ENCODE measurements at regions not wholly inside any gene's neighbourhood (a gene's known extent, or its start where the extent isn't known, plus 50 kb on each side); places are given as distances from the start of the nearest gene placed in this dataset.
"Not testable (repeated sequence)": the region's sequence is repeated elsewhere in the genome, so short reads cannot be mapped to it uniquely, and the experiment has no call there.

DNA sequence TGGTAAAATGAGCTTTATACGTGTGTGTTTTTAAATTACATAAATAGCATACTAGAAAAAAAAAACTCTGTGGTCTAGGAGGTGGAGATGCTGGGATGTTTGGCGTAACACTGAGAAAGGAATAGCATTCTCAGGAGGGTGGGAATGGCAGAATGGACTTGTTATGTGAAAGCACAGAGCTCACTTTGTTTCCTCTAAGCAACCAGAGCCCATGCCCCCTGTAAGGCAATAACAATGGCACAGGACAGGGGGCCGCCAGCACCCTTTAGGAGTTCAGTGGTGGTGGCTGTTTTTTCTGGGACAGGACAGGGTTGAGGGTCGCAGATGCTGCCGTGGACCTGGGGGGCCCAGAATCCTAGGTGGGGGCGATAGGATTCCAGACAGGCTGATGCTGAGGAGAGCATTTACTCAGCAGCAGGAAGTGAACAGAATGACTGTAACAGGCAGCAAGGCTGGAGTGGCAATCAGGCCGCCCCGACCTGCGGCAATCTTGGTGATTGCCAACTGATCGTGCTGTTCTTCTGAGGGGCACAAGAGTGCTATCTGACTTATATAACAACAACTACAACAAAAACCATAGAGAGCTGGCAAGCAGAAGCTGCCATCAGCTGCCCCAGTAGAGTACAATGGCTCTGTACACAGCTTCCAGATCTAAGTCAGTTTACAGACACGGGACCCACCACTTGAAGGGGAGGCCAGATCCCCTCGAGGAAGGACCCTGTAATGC, 160.4 kb downstream of the UACA start:
- DNase-seq (ENCODE audit: low spot score) (no peak), FAIRE-seq (peak; percentile 71)

DNA sequence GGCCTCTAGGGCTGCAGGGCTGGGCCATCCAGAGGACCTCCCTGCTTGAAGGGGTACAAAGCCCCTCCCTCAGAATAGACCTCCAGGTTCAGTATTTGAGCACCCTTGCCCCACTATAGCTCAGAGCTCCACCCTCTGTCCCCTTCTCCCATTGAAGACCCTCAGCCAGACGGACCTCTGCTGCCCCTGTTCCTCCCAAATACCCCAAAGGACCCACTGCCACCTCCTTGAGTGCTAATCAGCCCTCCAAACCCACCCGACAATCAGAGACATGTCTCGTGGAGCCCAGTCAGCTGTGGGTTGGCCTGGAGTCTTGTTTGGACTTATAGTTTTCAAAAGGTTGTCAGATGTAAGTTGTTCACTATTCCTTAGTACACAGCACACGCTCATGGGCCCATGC, 161.1 kb downstream of the UACA start:
- FAIRE-seq (no peak), DNase-seq (ENCODE audit: low spot score) (no peak)

DNA sequence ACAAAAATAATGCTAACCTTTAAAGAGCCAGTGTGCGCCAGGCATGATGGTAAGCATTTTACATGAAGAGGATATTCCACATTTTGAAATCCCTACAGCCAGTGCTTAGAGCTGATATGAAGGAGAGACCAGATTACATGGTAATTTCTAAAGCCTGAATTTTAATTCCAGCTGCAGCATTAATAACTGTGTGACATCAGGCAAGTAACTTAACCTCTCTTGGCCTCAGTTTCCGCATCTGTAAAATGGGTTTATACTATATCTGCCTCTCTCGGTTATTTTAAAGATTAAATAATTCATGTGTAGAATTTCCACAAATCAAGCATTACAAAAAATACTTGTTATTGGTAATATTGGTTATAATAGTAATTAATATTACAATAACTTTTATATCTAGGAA, 165.4 kb downstream of the UACA start:
- no peak for FAIRE-seq
- no peak for DNase-seq (ENCODE audit: low spot score)

DNA sequence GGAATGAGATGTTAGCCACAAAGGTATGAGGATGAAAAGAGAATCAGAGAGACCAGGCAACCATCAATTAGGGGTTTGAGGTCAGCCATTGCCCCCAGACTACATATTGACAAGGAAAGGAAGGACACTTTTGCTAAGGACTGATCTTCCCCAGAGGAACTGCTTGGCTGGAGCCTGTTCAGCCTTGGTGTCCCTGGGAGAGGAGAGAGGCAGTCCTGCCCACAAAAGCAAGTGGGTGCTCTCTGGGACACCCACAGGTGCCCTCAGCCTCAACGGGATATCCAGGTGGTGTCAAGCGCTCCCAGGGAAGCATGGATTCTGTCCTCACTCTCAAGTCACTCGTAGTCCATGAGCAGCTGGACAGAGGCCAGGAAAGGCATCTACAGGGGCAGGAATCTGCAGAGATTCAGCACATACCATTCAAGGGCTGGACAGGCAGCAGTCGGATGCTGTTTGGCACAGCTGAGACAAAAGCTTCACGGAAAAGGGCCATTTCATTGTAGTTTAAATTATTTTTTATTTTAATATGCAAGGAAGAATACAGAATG, 166.2 kb downstream of the UACA start:
- FAIRE-seq (no peak), DNase-seq (ENCODE audit: low spot score) (peak; percentile 86)

DNA sequence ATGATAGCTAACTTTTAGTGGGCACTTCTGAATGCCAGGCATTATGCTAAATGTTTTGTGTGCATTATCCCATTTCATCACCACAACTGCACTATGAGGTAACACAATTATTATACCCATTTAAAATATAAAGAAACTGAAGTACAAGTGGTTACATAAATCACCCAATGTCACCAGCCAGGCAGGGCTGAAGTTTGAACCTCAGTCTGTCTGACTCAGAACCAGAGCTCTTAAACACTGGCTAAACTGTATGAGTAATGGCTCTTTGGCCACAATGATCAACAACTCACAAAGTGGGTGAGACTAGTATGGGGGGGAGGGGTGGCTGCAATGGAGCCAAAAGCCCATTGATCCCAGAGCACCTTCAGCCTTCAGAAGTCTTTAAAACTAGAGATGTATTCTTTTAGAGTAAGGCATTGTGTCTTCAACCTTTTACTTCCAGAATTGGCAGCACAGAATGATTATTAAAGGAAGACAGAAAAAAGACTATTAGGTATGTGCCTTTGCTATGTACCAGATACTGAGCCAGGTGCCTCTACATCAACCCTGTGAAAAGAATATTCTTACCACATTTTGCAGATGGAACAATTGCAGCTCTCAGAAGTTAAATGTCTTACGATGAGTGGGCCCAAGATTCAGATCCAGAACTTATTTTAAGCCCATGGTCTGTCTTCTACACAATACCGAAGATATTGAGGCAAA, 166.9 kb downstream of the UACA start:
- FAIRE-seq: peak; percentile 94
- DNase-seq (ENCODE audit: low spot score): peak; percentile 94

DNA sequence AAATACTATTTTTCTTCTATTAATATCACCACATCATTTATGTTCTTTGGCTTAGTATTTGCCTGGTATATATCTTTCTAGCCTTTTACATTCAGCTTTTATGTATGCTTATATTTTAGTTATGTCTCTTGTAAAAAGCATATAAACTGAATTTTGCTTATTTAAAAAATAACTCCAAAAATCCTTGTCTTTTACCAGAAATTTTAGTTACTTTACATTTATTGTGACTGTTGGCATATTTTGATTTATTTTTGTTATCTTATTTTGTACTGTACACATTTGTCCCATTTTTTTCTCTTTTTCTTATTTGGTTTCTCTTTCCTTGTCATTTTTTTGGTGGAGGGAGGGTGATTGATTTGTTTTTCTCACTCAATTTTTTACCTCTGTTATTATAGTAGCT, 169.6 kb downstream of the UACA start:
- no peak for FAIRE-seq
- no peak for DNase-seq (ENCODE audit: low spot score)

DNA sequence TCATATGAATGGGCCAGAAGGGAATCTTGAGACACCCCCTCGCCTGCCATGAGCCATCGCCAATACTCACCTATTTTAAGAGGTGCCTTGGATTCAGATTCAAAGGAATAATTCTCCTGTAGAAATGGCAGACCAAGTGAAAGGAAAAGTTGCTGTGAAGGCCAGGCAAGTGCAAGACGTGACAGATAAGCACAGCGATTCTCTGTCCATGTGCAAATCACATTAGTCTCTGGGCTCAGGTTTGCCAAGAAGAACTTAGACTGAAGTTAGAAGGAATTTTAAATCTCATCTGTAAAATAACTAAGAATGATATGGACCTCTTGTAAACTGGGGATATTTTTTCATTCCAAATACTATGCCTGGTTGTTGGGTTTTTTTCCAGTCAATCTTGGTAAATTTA, 173.6 kb downstream of the UACA start:
- DNase-seq (ENCODE audit: low spot score): no peak
- peak; percentile 5 for FAIRE-seq

DNA sequence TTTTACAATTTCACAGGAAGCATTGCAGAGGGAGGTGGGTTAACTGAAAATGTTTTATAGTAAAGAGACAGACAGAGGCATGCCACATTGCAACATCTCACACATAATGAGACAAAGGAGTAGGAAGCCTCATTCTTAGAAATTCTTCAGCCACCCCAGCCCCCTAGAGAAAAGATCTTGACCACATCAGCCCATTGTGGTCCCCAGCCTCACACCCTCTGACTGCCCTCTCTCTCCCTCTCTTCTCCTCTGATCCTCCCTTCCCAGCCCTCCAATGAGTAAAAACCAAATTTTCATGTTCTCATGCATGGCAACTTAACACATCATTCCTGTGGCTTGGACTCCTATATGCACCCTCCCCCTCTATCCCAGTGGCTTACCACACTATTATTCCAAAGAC, 174.1 kb downstream of the UACA start:
- DNase-seq (ENCODE audit: low spot score) (peak; percentile 75), FAIRE-seq (peak; percentile 78)

DNA sequence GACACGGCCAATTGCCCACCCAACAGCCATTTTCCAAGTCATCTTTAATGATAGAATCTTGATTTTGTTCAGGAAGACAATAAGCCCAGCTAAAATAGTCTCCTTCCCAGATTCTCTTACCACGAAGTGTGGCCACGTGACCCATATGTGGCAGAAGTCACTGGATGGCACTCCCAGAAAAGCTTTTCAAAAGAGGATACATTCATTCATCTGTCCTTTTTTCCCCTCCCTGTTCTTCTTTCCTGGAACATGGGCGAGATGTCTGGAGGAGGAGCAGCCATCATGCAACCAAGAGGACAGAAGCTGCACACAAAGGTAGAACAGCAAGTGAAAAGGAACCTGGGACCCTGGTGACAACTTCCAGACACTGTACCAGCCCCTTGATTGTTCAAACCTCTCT, 174.7 kb downstream of the UACA start:
- FAIRE-seq (no peak), DNase-seq (ENCODE audit: low spot score) (no peak)

DNA sequence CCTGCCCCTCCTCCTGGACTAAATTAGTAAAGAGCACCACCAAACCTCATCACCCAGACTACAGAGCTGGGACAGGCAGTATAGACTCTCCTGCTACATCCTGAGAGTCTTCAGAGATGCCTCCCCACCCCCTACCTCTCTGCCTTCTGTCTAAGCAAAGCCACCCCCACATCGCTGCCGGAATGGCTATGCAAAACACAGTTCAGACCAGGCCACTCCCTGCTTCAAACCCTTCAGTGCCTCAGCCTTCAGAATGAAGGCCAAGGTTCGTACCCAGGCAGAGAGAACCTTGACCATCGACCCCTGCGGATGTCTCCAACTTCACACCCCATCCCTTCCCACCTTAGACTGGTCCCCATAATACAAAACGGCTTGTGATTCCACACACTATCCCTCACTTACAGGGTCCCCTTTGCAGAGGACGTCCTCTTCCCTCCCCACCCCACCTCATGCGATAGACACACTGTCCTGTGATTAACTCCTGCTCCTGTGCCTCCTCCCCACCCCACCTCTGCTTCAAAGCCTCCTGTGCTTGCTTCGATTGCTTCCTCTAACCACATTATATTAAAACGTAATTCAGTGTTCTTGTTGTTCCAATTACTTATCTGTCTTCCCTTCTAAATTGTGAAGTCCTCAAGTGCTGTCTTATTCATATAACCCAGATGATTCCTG, 175.3 kb downstream of the UACA start:
- FAIRE-seq: peak; percentile 80
- no peak for DNase-seq (ENCODE audit: low spot score)

DNA sequence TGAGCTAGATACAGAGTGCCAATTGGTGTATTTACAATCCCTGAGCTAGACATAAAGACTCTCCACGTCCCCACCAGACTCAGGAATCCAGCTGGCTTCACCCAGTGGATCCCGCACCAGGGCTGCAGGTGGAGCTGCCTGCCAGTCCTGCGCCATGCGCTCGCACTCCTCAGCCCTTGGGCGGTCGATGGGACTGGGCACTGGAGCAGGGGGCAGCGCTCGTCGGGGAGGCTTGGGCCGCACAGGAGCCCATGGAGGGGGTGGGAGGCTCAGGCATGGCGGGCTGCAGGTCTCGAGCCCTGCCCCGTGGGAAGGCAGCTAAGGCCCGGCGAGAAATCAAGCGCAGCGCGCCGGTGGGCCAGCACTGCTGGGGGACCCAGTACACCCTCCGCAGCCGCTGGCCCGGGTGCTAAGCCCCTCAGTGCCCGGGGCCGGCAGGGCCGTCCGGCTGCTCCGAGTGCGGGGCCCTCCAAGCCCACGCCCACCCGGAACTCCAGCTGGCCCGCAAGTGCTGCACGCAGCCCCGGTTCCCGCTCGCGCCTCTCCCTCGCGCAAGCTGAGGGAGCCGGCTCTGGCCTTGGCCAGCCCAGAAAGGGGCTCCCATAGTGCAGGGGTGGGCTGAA, 176.2 kb downstream of the UACA start:
- DNase-seq (ENCODE audit: low spot score); FAIRE-seq: not testable (repeated sequence)

DNA sequence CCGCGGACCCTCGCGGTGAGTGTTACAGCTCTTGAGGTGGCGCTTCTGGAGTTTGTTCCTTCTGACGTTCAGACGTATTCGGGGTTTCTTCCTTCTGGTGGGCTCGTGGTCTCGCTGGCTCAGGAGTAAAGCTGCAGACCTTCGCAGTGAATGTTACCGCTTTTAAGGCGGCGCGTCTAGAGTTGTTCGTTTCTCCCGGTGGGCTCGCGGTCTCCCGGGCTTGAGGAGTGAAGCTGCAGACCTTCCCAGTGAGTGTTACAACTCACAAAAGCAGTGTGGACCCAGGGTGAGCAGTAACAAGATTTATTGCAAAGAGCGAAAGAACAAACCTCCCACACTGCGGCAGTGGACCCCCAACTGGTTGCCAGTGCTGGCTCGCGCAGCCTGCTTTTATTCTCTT, 177.1 kb downstream of the UACA start:
- no peak for FAIRE-seq
- DNase-seq (ENCODE audit: low spot score): no peak

DNA sequence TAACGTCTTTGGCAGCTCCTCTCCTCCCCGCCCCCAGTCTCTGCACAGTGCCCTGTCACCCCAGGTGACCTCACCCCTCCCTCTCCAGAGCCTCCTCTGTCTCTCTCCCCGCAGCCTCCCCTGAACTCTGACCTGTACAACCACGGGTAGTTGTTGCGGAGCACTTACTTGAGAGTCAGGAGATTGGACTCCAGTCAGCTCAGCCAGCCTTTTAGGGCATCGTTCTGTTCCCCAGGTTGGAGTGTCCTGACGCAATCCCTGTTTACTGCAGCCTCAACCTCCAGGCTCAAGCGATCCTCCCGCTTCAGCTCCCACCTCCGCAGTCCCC, 177.7 kb downstream of the UACA start:
- DNase-seq (ENCODE audit: low spot score) (peak; percentile 29), FAIRE-seq (no peak)

DNA sequence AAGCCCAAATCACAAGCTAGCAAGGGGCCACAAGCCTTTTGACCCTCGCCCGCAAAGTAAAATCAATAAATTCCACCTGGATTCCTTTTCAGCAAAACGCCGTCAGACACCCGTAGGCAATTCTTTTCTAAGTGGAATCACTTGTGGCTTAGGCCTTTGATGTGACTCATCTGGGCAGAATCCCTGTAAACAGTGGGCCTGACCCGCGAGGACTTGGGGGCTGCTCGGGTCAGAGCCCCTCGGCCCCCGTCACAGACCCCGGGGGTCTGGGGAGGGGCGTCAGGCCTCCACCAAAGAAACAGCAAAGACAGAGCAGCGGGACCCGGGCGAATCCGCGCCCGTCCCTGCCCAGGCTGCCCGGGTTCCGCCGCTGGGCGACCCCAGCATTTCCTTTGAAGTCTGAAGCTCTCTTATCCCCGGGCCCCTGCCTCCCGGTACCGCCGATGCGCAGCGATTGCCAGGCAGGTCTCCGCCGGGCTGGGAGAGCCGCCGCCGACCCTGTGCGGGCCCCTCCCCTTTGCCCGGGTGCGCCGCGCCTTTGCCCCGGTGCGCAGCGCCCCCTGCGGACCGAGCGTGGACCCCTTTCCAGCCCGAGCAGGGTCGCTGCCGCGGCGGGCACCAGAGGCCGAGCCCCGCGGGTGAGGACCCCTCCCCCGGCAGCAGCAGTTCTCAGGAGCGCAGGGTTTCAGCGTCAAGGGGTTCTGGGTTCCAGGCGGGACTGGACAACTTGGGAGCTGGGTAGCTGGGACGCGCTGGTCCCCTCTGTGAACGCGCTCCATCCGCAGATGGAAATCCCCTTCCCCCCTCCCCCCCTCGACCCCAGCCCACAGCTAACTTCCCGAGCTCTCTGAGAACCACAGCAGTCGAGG, 178.3 kb downstream of the UACA start:
- FAIRE-seq: peak; percentile 75
- peak; percentile 87 for DNase-seq (ENCODE audit: low spot score)

DNA sequence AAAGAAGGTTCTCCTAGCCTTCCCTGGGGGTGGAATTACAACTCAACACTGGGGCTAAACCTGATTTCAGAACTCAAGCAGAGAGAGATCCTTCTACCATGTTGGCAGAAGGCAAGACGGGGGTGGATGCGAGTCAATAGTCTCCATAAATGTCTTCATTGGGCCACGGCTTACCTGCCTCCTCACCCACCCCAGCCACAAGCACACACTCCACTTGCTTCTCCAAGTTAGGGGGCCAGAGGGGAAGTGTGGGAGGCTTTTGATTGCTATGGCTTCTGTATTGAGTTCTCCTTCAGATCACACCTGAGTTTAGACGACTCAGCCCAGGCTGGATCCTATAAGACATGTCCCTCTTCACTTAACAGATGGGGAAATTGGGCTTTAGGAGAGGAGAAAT, 178.9 kb downstream of the UACA start:
- FAIRE-seq (peak; percentile 68), DNase-seq (ENCODE audit: low spot score) (no peak)

DNA sequence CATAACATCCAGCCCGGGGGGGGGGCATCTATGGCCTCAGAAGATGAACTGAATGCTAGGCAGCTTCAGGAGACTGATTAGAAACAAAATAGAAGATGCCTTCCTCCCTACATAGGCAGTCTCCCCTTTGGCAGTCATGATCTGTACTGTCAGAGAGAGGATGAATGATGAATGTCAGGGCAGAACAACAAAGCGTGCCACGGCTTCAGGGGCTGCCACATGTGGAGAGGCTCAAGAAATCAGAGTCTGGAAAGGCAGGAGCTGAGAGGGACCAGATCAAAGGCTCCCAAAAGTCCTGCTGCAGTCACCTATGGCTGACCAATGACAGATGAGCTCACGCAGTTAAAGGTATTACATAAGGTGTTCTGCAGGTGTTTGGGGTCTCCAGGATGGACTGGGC, 180.4 kb downstream of the UACA start:
- FAIRE-seq: peak; percentile 48
- no peak for DNase-seq (ENCODE audit: low spot score)

DNA sequence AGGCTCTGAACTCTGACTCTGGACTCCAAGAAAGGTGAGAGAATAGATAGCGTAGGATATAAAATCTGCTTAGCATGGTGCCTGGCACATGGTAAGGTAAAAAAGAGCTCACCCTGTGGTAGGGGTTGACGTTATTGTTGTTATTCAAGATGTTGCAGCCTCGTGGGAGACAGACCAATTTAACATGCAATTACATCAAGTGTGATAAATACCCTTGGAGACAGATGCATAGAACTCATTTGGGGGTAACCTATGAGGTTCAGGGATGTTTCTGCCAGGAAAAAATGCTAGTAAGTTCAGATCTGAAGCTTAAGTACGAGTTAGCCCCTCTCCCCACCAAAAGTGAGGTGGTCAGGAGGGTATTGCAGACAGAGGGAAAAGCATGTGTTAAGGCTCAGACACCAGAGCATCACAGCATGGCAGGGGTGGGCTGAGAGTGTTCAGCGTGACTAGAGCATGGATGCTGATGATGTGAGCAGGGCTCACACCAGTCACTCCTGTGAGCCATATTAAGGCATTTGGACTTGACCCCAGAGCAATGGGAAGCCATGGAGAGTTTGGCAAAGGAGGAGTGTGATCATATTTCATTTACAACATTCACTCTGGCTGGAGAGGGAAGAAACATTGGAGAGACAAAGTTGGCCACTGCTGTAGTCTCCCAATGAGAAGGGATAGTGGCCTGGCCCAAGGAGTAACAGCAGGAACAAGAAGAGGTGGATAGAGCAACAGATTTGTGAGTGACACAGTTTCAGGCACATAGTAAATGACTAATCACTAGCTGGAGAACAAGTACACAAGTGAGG, 181.0 kb downstream of the UACA start:
- DNase-seq (ENCODE audit: low spot score) (no peak), FAIRE-seq (peak; percentile 32)

DNA sequence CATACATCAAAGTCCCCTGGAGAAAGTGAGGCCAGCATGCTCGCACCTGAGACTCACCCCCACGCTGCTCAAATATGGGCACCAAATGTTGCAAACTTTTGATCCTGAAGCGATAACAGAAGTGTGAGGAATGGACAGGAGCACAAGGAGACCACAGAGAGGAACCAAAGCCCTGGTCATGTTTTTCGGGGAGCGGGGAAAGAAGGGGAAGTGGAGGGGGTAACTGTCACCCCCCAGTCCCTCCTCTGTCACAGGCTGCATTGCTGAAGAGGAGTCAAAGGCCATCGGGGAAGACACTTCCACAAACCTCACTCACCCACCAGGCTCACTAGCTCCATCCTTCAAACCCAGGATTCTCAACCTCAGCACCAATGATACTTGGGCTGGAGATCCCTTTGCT, 182.4 kb downstream of the UACA start:
- DNase-seq (ENCODE audit: low spot score): no peak
- peak; percentile 40 for FAIRE-seq

DNA sequence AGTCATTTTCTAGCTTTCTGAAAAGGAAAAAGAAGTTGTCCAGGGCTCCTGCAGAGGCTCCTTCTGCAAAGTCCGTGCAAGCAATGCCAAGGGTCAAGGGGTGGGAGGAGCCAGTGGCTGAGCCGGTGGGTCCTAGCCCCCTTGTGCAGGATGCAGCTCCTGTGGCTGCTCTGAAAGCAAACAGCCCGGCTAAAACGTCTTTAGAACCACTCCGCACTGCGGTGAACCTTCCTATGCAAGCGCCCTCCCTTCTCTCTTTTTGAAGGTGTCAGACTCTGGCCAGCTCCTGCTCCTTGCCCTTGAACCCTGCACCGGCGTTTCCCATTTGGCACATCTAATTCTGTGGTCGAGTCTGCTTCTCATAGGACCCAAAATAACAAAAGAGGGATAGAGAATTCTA, 183.1 kb downstream of the UACA start:
- DNase-seq (ENCODE audit: low spot score) (no peak), FAIRE-seq (no peak)

DNA sequence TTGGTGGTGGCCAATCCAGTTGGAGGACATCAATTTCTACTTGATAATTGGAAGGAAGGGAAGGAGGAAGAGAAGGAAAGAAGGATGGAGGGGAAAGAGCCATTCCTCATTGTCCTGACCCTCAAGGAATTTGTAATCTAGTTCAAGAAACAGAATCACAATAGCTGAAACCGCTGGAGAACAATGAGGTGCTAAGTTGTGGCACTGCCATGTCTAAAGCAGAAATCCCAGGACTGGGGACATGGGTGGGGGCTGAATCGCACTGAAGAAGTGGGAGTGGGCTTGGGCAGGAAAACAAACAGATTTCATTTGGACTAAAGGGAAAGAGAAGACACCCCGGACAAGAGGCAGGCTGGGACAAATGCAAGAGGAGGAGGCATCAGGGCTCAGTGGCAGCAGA, 183.6 kb downstream of the UACA start:
- DNase-seq (ENCODE audit: low spot score) (no peak), FAIRE-seq (peak; percentile 74)
